ENCODE measurements at regions not wholly inside any gene's neighbourhood (a gene's known extent, or its start where the extent isn't known, plus 50 kb on each side); places are given as distances from the start of the nearest gene placed in this dataset.
A peak's percentile ranks its signal among the peaks of the same experiment; 100 is the strongest.

DNA sequence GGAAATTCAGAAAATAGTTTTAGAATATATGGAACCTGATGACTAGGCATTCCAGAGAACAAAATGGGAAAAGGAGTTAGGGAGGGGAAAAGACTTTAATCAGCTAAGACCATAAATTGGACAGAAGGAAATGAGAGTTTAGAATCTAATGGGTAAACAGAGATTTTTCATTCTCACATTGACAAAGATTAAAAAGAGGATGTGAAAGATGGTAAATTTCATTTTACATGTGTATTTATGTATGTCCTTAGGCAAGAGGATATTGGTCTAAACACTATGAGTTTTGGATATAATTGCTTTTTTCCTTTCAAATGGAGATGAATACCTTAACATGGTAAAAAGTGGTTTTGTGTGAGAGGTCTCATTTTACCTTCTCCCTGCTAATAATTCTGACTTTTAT is 1021.9 kb downstream of the NSUN3 start:
- DNase-seq (ENCODE audit: low read depth), result no peak
- H3K4me3 ChIP-seq (ENCODE audit: low read length), result no peak overlapping the region
- TF ChIP-seq, protein P1, sequence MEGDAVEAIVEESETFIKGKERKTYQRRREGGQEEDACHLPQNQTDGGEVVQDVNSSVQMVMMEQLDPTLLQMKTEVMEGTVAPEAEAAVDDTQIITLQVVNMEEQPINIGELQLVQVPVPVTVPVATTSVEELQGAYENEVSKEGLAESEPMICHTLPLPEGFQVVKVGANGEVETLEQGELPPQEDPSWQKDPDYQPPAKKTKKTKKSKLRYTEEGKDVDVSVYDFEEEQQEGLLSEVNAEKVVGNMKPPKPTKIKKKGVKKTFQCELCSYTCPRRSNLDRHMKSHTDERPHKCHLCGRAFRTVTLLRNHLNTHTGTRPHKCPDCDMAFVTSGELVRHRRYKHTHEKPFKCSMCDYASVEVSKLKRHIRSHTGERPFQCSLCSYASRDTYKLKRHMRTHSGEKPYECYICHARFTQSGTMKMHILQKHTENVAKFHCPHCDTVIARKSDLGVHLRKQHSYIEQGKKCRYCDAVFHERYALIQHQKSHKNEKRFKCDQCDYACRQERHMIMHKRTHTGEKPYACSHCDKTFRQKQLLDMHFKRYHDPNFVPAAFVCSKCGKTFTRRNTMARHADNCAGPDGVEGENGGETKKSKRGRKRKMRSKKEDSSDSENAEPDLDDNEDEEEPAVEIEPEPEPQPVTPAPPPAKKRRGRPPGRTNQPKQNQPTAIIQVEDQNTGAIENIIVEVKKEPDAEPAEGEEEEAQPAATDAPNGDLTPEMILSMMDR (IDR thresholded peaks at IDR 0.05; ENCODE audit: insufficient read depth, low read depth, low read length, missing control alignments), result no peak

DNA sequence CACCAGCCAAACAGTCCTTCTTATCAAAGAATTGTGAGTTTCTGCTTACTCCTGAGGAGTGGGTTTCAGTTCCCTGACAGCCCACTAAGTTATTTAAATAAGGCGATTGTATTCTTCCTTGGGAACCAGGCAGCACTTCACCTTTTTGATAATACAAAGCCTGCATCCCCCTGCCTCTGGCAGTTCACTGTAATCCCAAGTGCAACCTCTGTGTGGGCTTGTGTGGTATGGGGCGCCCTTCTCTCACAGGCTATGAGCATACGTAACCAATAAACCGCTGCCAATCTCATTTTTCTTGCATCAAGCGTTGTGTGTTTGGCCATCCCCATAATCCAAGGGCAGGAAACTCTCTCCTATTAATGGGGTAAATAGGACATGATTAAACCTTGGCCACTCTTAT is 1025.6 kb downstream of the NSUN3 start:
- H3K4me3 ChIP-seq (ENCODE audit: low read length), result no peak overlapping the region
- TF ChIP-seq, protein P1 (IDR thresholded peaks at IDR 0.05; ENCODE audit: insufficient read depth, low read depth, low read length, missing control alignments), result no peak
- no peak for DNase-seq (ENCODE audit: low read depth)

DNA sequence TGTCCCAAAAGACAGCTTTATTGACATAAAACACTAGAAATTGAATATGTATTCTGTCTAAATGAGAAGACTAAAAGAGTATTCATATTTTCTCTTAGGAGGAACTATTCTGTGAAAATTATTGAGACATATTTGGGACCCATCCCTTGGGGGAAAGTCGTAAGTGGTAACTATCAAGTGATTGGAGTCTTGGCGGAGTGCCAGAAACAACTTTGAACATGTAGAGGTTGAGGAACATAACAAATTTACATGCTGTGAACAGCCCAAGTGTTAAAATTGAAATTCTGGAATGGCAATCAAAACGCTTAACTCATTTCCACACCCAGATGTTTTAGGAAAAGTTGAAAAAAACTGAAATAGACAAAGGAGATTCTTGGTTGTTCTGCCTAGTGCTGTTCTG is 1034.6 kb downstream of the NSUN3 start:
- TF ChIP-seq, protein P1 (IDR thresholded peaks at IDR 0.05; ENCODE audit: insufficient read depth, low read depth, low read length, missing control alignments), result no peak
- DNase-seq (ENCODE audit: low read depth), result peak; percentile 11
- no peak overlapping the region for H3K4me3 ChIP-seq (ENCODE audit: low read length)

DNA sequence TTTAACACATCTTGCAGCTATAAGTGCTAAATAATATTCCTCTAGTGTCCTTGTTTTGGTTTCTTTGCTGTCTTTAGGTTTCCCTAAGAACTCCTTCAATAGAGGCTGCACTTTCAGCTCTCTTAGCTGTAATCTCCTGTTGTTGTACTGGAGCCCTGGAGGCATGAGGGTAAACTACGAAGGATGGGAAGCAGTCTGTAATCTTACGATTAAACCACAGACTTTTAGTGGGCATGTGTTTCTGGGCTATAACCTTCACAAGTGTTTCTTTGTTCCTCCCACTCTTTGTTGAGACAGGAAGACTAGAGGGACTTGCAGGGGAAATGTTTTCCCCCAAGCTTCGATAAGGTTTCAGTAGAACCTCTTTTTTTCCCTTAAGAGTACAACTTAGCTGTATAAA is 1058.1 kb downstream of the NSUN3 start:
- DNase-seq (ENCODE audit: low read depth), result no peak
- TF ChIP-seq, protein P1 (IDR thresholded peaks at IDR 0.05; ENCODE audit: insufficient read depth, low read depth, low read length, missing control alignments), result no peak
- no peak overlapping the region for H3K4me3 ChIP-seq (ENCODE audit: low read length)

DNA sequence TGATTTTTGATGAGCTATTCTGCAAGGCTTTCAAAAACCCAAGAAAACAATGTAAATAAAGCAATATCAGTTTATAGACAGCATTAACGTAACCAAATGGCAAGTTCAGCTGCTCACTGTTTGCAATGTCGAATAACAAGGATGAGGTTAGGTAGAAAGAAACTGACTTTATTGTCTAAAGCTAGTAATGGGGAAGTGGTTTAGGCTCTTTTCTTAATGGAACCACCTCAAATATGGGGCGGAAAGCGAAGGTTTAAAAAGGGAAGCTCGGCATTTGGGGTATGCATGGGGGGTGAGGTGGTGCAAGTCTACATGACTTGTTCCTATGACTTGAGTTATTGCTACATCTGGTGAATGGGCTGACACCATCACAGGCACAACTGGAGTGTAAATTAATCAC is 1060.2 kb downstream of the NSUN3 start:
- TF ChIP-seq, protein P1 (IDR thresholded peaks at IDR 0.05; ENCODE audit: insufficient read depth, low read depth, low read length, missing control alignments), result no peak
- no peak for DNase-seq (ENCODE audit: low read depth)

DNA sequence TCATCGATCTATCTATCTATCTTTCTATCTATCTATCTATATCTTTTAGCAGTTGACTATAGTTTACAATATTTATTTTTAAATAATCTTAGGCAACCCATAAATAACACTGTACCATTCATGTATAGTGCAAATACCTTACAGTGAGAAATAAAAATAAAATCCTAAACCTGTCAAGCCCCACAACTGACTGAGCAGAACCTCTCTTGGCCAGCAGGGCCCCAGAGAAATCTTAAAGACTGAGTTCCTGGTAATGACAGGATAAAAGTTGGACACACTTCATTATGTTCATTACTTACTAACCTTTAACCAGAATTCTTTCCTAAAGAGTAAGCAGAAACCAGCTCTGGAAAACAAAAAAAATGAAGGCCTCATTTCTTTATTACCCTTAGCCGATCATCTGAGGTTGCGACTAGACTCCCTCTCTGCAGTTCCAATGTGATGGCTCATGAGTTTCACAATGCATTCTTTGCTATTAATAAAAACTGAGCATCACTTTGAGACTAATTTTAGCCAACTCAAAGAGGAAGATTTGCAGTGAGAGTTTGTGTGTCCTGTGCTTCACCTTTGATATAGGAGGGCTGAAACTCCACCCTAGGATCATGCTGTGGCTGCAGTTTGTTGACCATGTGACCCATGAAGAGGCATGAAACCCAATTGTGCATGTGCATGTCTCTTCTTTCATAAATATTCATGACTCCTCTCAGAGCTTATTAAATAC is 1072.0 kb downstream of the NSUN3 start:
- TF ChIP-seq, protein P1 (IDR thresholded peaks at IDR 0.05; ENCODE audit: insufficient read depth, low read depth, low read length, missing control alignments), result no peak
- DNase-seq (ENCODE audit: low read depth), result no peak
- H3K4me3 ChIP-seq (ENCODE audit: low read length), result no peak overlapping the region

More for the DNA sequence above, 1060.2 kb downstream of the NSUN3 start:
- no peak overlapping the region for H3K4me3 ChIP-seq (ENCODE audit: low read length)

DNA sequence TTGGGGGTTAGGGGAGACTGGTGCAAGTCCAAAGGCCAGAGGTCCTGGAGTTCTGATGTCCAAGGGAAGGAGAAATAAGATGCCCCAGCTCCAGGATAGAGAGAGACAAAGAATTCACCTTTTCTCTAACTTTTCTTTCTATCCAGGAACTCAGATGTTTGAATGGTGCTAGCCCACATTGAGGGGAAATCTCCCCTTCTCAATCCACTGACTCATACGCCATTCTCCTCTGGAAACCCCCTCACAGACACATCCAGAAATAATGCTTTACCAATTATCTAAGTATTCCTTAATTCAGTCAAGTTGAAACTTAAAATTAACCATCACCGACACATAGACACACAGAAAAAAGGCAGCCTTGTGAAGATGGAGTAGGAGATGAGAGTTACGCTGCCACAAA is 1085.2 kb downstream of the NSUN3 start:
- no peak for DNase-seq (ENCODE audit: low read depth)
- H3K4me3 ChIP-seq (ENCODE audit: low read length), result no peak overlapping the region
- TF ChIP-seq, protein P1 (IDR thresholded peaks at IDR 0.05; ENCODE audit: insufficient read depth, low read depth, low read length, missing control alignments), result no peak

Data from epithelial cell of esophagus (primary cell).